ENCODE measurements at regions not wholly inside any gene's neighbourhood (a gene's known extent, or its start where the extent isn't known, plus 50 kb on each side); places are given as distances from the start of the nearest gene placed in this dataset.
"Not testable (repeated sequence)": the region's sequence is repeated elsewhere in the genome, so short reads cannot be mapped to it uniquely, and the experiment has no call there.

DNA sequence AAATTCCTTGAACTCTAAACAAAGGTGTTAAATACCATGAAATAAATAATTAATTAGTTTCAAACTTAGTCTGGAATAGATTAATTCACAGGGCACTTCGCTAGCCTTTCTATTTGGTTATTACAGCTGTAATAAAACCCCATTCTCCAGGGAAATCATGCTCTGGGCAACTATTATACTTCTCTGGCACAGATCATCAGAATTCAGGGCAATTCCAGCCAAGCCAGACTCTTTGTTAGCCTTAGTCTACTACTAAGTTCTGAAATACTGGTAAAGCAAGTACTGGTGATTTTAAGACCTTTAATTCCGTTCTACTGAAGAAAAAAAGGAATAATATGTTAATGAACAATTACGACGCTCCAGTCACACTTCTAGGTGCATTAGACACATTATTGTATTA lies 123.4 kb upstream of the PDE1A start:
- no peak for DNase-seq

GRCh38 chr2:182552232-182552631 lies 125.4 kb upstream of the PDE1A start:
- DNase-seq, result not testable (repeated sequence)

DNA sequence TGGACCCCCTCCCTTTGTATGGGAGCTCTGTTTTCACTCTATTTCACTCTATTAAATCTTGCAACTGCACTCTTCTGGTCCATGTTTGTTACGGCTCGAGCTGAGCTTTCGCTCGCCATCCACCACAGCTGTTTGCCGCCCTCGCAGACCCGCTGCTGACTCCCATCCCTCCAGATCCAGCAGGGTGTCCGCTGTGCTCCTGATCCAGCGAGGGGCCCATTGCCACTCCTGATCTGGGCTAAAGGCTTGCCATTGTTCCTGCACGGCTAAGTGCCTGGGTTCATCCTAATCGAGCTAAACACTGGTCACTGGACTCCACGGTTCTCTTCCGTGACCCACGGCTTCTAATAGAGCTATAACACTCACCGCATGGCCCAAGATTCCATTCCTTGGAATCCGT lies 125.9 kb upstream of the PDE1A start:
- not testable (repeated sequence) for DNase-seq

DNA sequence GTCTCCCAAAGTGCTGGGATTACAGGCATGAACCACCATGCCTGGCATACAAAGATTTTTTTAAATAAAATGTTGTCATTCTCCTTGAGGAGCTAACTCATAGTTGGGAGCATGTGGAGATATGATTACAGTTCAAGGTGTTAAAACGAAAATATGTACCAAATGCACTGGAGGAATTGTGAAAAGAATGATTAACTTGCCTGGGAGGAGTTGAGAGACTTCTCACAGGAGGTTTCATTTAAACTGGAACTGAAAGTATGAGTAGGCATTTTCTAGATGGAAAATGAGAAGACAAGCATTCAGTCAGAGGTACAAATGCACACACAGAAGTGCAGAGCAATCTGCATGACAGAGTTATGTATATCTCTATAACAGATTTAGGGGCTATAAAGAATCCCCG lies 126.6 kb upstream of the PDE1A start:
- DNase-seq, result no peak

DNA sequence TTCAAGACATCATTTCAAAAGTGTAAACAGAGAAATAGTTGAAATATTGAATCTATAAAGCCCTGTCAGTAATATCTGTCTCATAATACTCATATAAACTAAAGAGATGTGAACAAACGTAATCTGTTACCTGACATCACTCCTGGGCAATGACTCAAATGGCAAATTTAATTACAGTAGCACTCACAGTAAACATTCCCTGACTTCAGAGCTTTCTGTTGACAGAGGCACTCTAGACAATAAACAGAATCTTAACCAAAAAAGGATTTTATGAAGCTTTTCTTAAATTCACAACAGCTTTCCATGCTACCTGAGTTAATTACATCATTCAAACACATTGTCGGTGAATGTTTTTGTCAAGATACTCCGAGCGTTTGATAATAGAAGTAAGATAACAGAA lies 128.1 kb upstream of the PDE1A start:
- no peak for DNase-seq

DNA sequence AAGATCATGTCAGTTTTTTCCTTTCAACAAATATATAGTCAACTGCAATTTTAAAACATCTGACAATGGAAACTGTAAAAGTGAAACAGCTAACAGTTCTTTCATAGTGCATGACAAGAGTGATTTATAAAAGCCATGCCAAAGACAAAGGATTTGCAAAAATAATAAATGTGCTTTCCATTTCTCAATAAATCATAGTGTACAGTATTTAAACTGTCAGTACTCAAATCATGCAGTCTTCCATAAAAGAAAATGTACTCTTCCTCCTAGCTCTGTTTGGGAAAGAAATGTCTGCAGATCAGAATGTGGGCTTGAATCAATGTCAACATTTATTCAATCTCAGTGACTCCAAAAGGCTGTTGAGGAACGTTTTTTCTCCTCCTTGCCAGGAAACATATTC lies 131.7 kb upstream of the PDE1A start:
- no peak for DNase-seq

GRCh38 chr2:182559623-182560022 lies 132.8 kb upstream of the PDE1A start:
- DNase-seq, result no peak

GRCh38 chr2:182565911-182566567 lies 139.2 kb upstream of the PDE1A start:
- no peak for DNase-seq

- DNase-seq, result no peak
Observed at GRCh38 chr2:182573553-182573952, 142.5 kb upstream of the DNAJC10 start.

DNA sequence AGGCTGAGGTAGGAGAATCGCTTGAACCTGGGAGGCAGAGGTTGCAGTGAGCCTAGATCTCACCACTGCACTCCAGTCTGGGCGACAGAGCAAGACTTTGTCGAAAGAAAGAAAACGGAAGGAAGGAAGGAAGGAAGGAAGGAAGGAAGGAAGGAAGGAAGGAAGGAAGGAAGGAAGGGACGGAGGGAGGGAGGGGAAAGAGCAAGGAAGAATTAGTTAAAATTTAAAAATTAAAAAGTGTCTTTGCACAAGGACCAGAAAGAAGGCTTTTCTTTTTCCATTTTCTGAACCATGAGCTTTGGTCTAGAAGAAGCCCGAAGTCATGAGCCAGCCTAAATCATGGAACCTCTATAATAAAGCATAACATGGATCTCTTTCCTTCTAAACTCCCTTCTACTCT lies 138.2 kb upstream of the DNAJC10 start:
- no peak for DNase-seq

DNA sequence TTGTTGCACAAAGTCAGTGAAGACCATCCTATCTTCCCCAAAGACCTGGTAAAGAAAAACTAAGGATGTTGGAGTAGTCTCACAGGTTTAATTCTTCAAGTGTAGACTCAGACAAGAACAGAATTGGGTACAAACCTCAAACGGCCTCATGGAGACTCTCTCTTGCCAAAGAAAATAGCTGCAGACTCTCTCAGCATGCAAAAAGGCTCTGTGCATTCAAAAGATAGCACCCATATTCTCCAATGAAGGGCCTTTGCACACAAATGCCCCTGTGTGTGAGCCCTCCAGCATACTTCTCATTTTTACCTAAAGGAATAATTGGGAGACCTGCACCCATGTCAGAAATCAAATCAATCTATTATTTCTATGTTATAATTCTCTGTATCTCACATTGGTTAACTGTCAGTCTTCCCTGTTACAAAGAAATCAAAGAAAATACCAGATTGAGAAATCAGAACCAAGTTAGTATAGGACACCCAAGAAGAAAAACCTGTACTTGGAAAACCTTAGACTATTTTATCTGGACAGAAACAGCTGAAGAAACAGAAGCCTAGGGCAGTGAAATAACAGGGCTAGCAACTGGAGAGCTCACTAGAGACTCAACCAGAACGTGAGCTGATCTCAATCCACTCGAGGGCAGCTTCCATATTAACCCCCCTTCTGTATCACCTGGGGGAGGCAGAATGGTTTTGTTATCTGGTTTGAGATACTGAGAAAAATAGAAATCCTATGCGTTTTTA lies 134.7 kb upstream of the DNAJC10 start:
- DNase-seq, result peak in 1 of 2 experiments; percentile 16

GRCh38 chr2:182584462-182584861 lies 131.6 kb upstream of the DNAJC10 start:
- DNase-seq, result no peak

GRCh38 chr2:182585001-182585400 lies 131.1 kb upstream of the DNAJC10 start:
- DNase-seq, result no peak

DNA sequence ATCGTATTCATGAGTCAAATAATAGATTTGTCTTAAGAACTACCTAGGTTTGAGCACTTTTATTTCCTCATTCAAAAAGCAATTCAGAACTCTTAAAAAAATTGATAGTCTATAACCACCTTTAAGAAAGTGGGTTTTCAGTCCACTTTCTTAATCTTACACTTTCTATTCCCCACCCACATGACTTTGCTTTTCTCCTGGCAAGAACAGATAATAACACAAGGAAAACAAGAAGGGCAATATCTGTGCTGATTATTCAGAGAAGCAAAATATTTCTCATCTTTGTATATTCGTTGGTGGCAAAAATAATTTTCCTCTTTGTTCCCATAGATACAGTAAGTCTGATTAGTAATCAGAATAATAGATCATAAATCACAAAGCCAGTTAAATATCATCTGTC lies 130.6 kb upstream of the DNAJC10 start:
- no peak for DNase-seq

DNA sequence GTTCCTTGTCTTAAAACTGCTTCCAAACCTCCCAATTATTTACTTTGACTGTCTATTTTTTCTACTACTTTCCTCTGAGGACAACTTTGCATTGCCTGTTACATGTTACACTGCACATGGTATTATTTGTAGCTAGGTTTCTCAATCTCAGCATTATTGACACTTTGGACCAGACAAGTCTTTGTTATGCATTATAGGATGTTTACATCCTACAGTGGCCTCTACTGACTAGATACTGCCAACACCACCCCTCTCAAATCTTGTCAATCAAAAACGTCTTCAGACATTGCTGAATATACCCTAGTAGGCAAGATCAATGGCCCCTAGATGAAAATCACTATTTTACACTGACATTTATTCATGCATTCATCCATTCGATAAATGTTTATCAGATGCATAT lies 129.6 kb upstream of the DNAJC10 start:
- no peak for DNase-seq

- DNase-seq, result no peak
Observed at GRCh38 chr2:182587831-182588230, 128.2 kb upstream of the DNAJC10 start.

DNA sequence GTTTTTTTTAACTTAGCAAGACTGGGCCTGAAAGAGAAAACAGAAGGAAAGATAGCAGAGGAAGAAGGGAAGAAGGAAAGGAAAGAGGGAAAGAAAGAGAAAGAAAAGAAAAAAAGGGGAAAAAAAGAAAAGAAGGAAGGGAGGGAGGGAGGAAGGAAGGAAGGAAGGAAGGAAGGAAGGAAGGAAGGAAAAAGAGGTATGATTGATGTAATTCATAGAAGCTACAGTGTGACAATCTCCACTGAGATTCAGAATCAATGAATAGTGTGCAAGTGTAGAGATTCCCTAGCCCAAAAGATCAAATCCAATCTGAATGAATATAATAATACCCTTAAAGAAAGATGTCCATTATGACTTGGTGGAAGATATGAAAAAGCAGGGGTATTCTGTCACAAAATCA lies 126.9 kb upstream of the DNAJC10 start:
- no peak for DNase-seq

DNA sequence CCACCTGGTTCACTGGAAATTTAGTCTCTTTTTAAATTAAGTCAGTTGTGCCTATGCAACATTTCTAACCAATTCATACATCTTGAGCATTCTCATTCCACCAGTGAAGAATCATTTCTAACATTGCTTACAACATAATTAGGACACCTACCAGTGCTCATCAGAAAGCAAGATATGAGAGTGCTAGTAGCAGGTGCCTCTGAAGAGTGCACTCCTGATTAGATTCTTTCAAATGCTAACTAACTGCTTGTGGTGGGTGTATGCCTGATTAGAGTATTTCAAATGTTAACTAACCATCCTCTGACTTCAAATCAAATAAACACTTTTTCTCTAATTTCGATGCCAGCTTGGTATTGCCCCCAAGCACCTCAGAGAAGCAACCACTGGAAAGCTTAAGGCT lies 124.3 kb upstream of the DNAJC10 start:
- DNase-seq, result no peak

DNA sequence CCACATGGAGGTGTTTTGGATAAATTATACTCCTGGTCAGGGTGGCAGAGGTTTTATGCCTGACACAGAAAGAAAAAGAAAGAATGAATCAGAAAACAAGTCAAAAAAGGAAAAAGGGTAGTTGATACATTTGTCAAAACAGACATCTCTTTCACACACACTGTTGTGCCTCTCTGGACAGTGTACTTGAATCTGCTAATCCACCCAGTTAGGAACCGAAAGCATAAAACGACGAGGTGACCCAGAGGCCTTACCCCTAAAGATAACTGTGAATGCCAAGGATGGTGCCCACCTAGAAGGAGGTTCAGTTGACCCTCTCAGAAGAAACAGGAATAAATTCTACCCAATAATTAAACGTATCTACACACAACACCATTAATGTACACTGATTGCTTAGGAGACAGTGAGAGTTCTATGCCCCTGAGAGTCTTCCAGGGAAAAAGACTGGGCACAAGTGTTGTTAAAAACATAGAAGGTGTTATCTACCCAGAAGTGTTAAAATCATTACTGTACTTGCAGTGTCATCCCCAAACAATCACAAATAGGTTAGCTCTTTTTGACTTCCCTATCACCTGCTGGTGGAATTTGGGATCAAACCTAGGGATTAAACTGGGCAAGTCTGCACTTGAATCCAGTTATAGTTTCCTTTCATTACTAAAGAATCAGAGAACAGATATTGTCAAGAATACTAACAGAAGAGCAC lies 123.2 kb upstream of the DNAJC10 start:
- DNase-seq, result no peak

DNA sequence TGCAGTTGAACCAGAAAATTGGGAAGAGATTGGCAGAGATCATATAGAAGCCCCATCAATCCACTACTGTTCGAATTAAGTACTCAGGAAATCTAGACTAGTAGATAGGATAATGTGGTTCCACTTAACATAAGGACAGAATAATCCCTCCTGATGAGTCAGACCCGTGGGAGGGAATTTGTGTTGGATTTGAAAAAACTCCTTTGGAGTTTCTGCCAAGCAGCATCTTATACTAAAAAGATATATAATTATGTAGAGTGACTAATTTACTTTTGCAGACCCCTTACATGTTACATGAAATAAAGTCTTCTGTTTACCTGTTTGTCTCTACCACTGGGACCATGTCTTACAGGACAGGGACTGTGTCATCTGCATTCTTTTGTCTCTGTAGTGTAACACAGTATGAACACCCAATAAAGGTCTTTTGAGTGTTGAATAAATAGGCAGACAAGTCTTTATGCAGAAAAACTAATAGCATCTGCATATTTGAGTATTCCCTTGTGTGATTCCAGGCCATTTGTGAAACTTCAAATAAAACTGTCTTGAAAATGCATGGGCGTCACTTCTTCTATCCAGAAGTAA lies 122.6 kb upstream of the DNAJC10 start:
- DNase-seq, result peak in 1 of 2 experiments; percentile 63

DNA sequence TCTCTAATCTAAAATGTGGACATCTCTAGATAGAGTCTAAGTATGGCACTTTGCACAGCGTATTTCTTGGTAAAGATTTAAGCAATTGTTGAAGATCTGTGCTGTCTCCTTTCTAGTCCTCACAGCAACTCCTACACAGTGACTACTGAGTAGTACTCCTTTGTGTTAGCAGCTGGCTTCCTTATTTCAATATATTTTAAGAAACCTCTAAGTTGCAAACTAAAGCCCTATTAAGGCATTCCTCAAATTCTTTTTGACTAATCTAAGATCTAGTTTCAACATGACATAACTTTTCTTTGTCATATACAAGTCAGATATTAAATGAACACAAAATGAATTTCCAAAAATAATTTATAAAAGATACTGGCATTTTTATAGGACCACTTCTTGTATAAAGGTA lies 121.8 kb upstream of the DNAJC10 start:
- DNase-seq, result no peak

- DNase-seq, result no peak
Observed at GRCh38 chr2:182595650-182596049, 120.4 kb upstream of the DNAJC10 start.

GRCh38 chr2:182597570-182598295 lies 118.3 kb upstream of the DNAJC10 start:
- DNase-seq, result no peak
